A549 (cell line): ENCODE measurements at regions not wholly inside any gene's neighbourhood (a gene's known extent, or its start where the extent isn't known, plus 50 kb on each side); places are given as distances from the start of the nearest gene placed in this dataset.

Experiments used
- CHD4 ChIP-seq: fragments of 200-600 bp; sonication (generic); IDR thresholded peaks from 2 replicates; pipeline ENCODE4 v1.6.1; 2016; ENCODE audit warnings: antibody characterized with exemption, mild to moderate bottlenecking, borderline replicate concordance
- EP300 ChIP-seq, 2 experiments: fragments of >200 bp; sonication (Bioruptor Twin); formaldehyde crosslinking; IDR thresholded peaks; 2 replicates in 1 of 2; 3 replicates in 1 of 2; pipeline ENCODE4 v1.6.1; 2016 to 2017
- FOXS1 ChIP-seq: fragments of 250-450 bp; sonication (Bioruptor Pico); IDR thresholded peaks from 2 replicates; pipeline ENCODE4 v1.5.0; 2020; ENCODE audit warnings: mild to moderate bottlenecking, moderate library complexity
- HDAC2 ChIP-seq: fragments of 200-600 bp; sonication (generic); IDR thresholded peaks from 2 replicates; pipeline ENCODE4 v1.6.1; 2016
- MAZ ChIP-seq: fragments of 150-350 bp; IDR thresholded peaks from 2 replicates; pipeline ENCODE4 v1.6.1; 2014; ENCODE audit warnings: antibody characterized with exemption, low read depth, low read length, borderline replicate concordance
- NPAS2 ChIP-seq: fragments of 250-450 bp; sonication (Bioruptor Pico); IDR thresholded peaks from 2 replicates; pipeline ENCODE4 v1.8.0; 2022; ENCODE audit warnings: mild to moderate bottlenecking, moderate library complexity, borderline replicate concordance
- NR3C1 ChIP-seq: fragments of >200 bp; sonication (Bioruptor Twin); formaldehyde crosslinking; IDR thresholded peaks from 3 replicates; pipeline ENCODE4 v1.6.1; 2017
- TF ChIP-seq, protein P1 (sequence below): fragments of >200 bp; sonication (Bioruptor Twin); formaldehyde crosslinking; IDR thresholded peaks from 3 replicates; pipeline ENCODE4 v1.5.1; 2016
- TF ChIP-seq, protein P2 (sequence below): fragments of 450-650 bp; IDR thresholded peaks from 2 replicates; pipeline ENCODE4 v1.6.1; 2014; ENCODE audit warnings: antibody characterized with exemption

DNA sequence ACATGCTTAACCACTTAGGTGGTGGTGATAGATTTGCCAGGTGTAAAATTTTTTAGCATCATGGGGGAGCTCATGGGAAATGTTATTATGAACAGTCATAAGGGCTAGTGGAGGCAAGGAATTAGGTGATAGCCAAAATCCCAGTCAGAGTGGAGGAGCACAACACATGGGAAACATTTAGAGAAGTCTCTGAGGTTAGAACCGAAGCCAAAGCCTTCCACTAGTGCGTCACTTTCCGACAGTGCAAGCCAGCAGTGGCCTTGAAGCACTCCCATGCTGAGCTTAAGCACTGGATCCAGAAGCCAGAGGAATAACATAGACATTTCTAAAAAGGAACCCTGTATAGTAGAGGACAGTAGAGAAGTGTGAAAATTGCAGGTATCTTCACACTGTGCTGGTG, 101.5 kb upstream of the SNX2 start:
- TF ChIP-seq, protein P1, sequence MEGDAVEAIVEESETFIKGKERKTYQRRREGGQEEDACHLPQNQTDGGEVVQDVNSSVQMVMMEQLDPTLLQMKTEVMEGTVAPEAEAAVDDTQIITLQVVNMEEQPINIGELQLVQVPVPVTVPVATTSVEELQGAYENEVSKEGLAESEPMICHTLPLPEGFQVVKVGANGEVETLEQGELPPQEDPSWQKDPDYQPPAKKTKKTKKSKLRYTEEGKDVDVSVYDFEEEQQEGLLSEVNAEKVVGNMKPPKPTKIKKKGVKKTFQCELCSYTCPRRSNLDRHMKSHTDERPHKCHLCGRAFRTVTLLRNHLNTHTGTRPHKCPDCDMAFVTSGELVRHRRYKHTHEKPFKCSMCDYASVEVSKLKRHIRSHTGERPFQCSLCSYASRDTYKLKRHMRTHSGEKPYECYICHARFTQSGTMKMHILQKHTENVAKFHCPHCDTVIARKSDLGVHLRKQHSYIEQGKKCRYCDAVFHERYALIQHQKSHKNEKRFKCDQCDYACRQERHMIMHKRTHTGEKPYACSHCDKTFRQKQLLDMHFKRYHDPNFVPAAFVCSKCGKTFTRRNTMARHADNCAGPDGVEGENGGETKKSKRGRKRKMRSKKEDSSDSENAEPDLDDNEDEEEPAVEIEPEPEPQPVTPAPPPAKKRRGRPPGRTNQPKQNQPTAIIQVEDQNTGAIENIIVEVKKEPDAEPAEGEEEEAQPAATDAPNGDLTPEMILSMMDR = no peak
- no peak for TF ChIP-seq EP300 (IDR thresholded peaks at IDR 0.05)
- TF ChIP-seq NPAS2 (CRISPR knock-in tag) = no peak
- TF ChIP-seq, protein P2, sequence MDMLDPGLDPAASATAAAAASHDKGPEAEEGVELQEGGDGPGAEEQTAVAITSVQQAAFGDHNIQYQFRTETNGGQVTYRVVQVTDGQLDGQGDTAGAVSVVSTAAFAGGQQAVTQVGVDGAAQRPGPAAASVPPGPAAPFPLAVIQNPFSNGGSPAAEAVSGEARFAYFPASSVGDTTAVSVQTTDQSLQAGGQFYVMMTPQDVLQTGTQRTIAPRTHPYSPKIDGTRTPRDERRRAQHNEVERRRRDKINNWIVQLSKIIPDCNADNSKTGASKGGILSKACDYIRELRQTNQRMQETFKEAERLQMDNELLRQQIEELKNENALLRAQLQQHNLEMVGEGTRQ = no peak
- TF ChIP-seq HDAC2 = no peak
- TF ChIP-seq MAZ = no peak
- TF ChIP-seq NR3C1 = no peak
- TF ChIP-seq CHD4 = no peak
- no peak for TF ChIP-seq FOXS1 (CRISPR knock-in tag)
